ENCODE measurements at regions not wholly inside any gene's neighbourhood (a gene's known extent, or its start where the extent isn't known, plus 50 kb on each side); places are given as distances from the start of the nearest gene placed in this dataset.
"Not testable (repeated sequence)": the region's sequence is repeated elsewhere in the genome, so short reads cannot be mapped to it uniquely, and the experiment has no call there.

- no peak for DNase-seq
Observed at GRCh38 chr2:105490204-105490603, 91.4 kb upstream of the FHL2 start.

- no peak for DNase-seq
Observed at GRCh38 chr2:105489168-105489878, 90.5 kb upstream of the FHL2 start.

- DNase-seq, result no peak
Observed at GRCh38 chr2:105488285-105488684, 89.4 kb upstream of the FHL2 start.

GRCh38 chr2:105487142-105488069, 88.6 kb upstream of the FHL2 start:
- no peak for DNase-seq

- DNase-seq, result no peak
Observed at GRCh38 chr2:105486762-105487141, 87.9 kb upstream of the FHL2 start.

GRCh38 chr2:105478670-105479069, 79.8 kb upstream of the FHL2 start:
- no peak for DNase-seq

- not testable (repeated sequence) for DNase-seq
Observed at GRCh38 chr2:105477050-105477620, 78.3 kb upstream of the FHL2 start.

GRCh38 chr2:105473011-105473410, 74.2 kb upstream of the FHL2 start:
- DNase-seq, result no peak

GRCh38 chr2:105470979-105471378, 72.1 kb upstream of the FHL2 start:
- no peak for DNase-seq

- no peak for DNase-seq
Observed at GRCh38 chr2:105469781-105470180, 70.9 kb upstream of the FHL2 start.

- no peak for DNase-seq
Observed at GRCh38 chr2:105468582-105469042, 69.8 kb upstream of the FHL2 start.

GRCh38 chr2:105464325-105464724, 65.5 kb upstream of the FHL2 start:
- DNase-seq, result no peak

GRCh38 chr2:105460048-105460732, 61.3 kb upstream of the FHL2 start:
- no peak for DNase-seq

- no peak for DNase-seq
Observed at GRCh38 chr2:105458076-105458475, 59.2 kb upstream of the FHL2 start.

GRCh38 chr2:105455488-105456003, 56.7 kb upstream of the FHL2 start:
- no peak for DNase-seq

- no peak for DNase-seq
Observed at GRCh38 chr2:105454801-105455485, 56.1 kb upstream of the FHL2 start.

- DNase-seq, result no peak
Observed at GRCh38 chr2:105451571-105452166, 52.8 kb upstream of the FHL2 start.

GRCh38 chr2:105450471-105450870, 51.6 kb upstream of the FHL2 start:
- no peak for DNase-seq

GRCh38 chr2:105449076-105449475, 50.2 kb upstream of the FHL2 start:
- no peak for DNase-seq

All from activated CD8-positive, alpha-beta memory T cell treated with anti-CD3 and anti-CD28 coated beads, Interleukin-2, amount 50 U/mL, for 48 hours (primary cell).